IMR-90 (cell line): ENCODE measurements at regions not wholly inside any gene's neighbourhood (a gene's known extent, or its start where the extent isn't known, plus 50 kb on each side); places are given as distances from the start of the nearest gene placed in this dataset.

Experiments
- ATAC-seq: fragments of 200-7000 bp; cut with Tn5 transposase; 2 replicates; pipeline ENCODE4 v1.9.1; 2020; ENCODE audit warnings: low read depth, mild to moderate bottlenecking, moderate library complexity
- BruUV-seq: library from RNA; stranded (reverse); fragments of 400-500 nt; replicated peaks from 2 replicates; lab custom pipeline; 2021; lab: Mats Ljungman, UMichigan
- CTCF ChIA-PET: fragments of 300-600 bp; formaldehyde crosslinking; extraction: SDS; loops from one replicate; lab custom pipeline; 2021; ENCODE audit warnings: antibody characterized with exemption; lab: Yijun Ruan, JAX
- POLR2A ChIA-PET: fragments of 300-600 bp; sonication (Branson Sonifier 250); formaldehyde crosslinking; loops from one replicate; lab custom pipeline; 2022; ENCODE audit warnings: antibody characterized with exemption; ENCODE audit not compliant: unreplicated experiment; lab: Charles Lee
- DNase-seq: peaks from one replicate; pipeline ENCODE4 v3.0.0; 2013
- H2AFZ ChIP-seq: replicated peaks from 2 replicates; pipeline ENCODE3; 2013; ENCODE audit warnings: low read length, mild to moderate bottlenecking; ENCODE audit not compliant: poor library complexity
- H2AK5ac ChIP-seq: 2 replicates; pipeline ENCODE4 v1.6.1; 2013; ENCODE audit warnings: low read depth, low read length, inconsistent platforms
- H2AK9ac ChIP-seq: replicated peaks from 2 replicates; pipeline ENCODE3; 2013; ENCODE audit warnings: mild to moderate bottlenecking, low read depth, low read length, moderate library complexity; ENCODE audit not compliant: poor library complexity
- H2BK120ac ChIP-seq: 2 replicates; pipeline ENCODE4 v1.6.1; 2013; ENCODE audit warnings: low read depth, low read length, inconsistent platforms
- H2BK15ac ChIP-seq: 3 replicates; pipeline ENCODE4 v1.6.1; 2013; ENCODE audit warnings: low read depth, low read length, inconsistent platforms
- H2BK20ac ChIP-seq: 2 replicates; pipeline ENCODE4 v1.6.1; 2013; ENCODE audit warnings: low read depth, mild to moderate bottlenecking, inconsistent platforms, low read length, moderate library complexity
- H2BK5ac ChIP-seq: 2 replicates; pipeline ENCODE4 v1.6.1; 2013; ENCODE audit warnings: mild to moderate bottlenecking, low read depth, low read length, inconsistent platforms; ENCODE audit not compliant: poor library complexity, severe bottlenecking
- H3K14ac ChIP-seq: replicated peaks from 2 replicates; pipeline ENCODE4 v1.6.1; 2013; ENCODE audit warnings: low read depth, low read length, inconsistent platforms
- H3K18ac ChIP-seq: 2 replicates; pipeline ENCODE4 v1.6.1; 2013; ENCODE audit warnings: low read depth, low read length, control low read depth
- H3K23ac ChIP-seq: 2 replicates; pipeline ENCODE4 v1.6.1; 2013; ENCODE audit warnings: low read depth, low read length, inconsistent platforms
- H3K27ac ChIP-seq: 2 replicates; pipeline ENCODE4 v1.5.1; 2013; ENCODE audit warnings: mild to moderate bottlenecking, control low read depth, low read length; ENCODE audit not compliant: insufficient read depth
- H3K27me3 ChIP-seq: 2 replicates; pipeline ENCODE4 v1.6.1; 2013; ENCODE audit warnings: low read length; ENCODE audit not compliant: control insufficient read depth, insufficient read depth
- H3K36me3 ChIP-seq: 2 replicates; pipeline ENCODE4 v1.6.1; 2013; ENCODE audit warnings: low read length, mixed read lengths; ENCODE audit not compliant: control insufficient read depth, insufficient read depth
- H3K4ac ChIP-seq: 2 replicates; pipeline ENCODE4 v1.6.1; 2013; ENCODE audit warnings: low read depth, low read length, inconsistent platforms
- H3K4me1 ChIP-seq: 2 replicates; pipeline ENCODE4 v1.6.1; 2013; ENCODE audit warnings: low read length, mixed read lengths; ENCODE audit not compliant: control insufficient read depth, insufficient read depth
- H3K4me2 ChIP-seq: 2 replicates; pipeline ENCODE4 v1.6.1; 2013; ENCODE audit warnings: low read depth, mild to moderate bottlenecking, control low read depth, low read length, moderate library complexity
- H3K4me3 ChIP-seq: 2 replicates; pipeline ENCODE4 v1.5.1; 2013; ENCODE audit warnings: low read depth, mild to moderate bottlenecking, control low read depth, low read length, moderate library complexity; ENCODE audit not compliant: insufficient read depth
- H3K56ac ChIP-seq: 2 replicates; pipeline ENCODE4 v1.6.1; 2013; ENCODE audit warnings: low read length, inconsistent platforms; ENCODE audit not compliant: insufficient read depth; ENCODE audit errors: extremely low read depth
- H3K79me1 ChIP-seq, 2 experiments: 2 replicates each; pipeline ENCODE4 v1.6.1; 2013; ENCODE audit warnings: low read length in 2 of 2, inconsistent platforms in 1 of 2, low read depth in 1 of 2
- H3K9ac ChIP-seq: 2 replicates; pipeline ENCODE4 v1.6.1; 2013; ENCODE audit warnings: low read depth, low read length, control low read depth
- H3K9me1 ChIP-seq: 2 replicates; pipeline ENCODE4 v1.6.1; 2013; ENCODE audit warnings: low read length, inconsistent platforms; ENCODE audit not compliant: insufficient read depth
- H3K9me3 ChIP-seq: 2 replicates; pipeline ENCODE4 v1.6.1; 2013; ENCODE audit warnings: low read length; ENCODE audit not compliant: control insufficient read depth, insufficient read depth
- H4K20me1 ChIP-seq: 2 replicates; pipeline ENCODE4 v1.6.1; 2013; ENCODE audit warnings: low read length, inconsistent platforms; ENCODE audit not compliant: insufficient read depth
- H4K5ac ChIP-seq: 2 replicates; pipeline ENCODE4 v1.6.1; 2013; ENCODE audit warnings: mild to moderate bottlenecking, low read depth, low read length, control low read depth
- H4K8ac ChIP-seq, 2 experiments: 2 replicates each; pipeline ENCODE4 v1.6.1; 2013; ENCODE audit warnings: low read depth in 2 of 2, low read length in 2 of 2, control low read depth in 1 of 2, inconsistent platforms in 1 of 2
- H4K91ac ChIP-seq: 2 replicates; pipeline ENCODE4 v1.6.1; 2013; ENCODE audit warnings: low read depth, low read length, inconsistent platforms; ENCODE audit not compliant: insufficient read depth
- BHLHE40 ChIP-seq: fragments of 150-350 bp; IDR thresholded peaks from 2 replicates; pipeline ENCODE4 v1.6.1; 2016; ENCODE audit warnings: mild to moderate bottlenecking, low read depth, low read length
- CHD1 ChIP-seq: IDR thresholded peaks from 2 replicates; pipeline ENCODE4 v1.6.1; 2012; ENCODE audit warnings: low read depth, low read length, improper control_type of control experiment
- CTCF ChIP-seq: conservative IDR thresholded peaks from 2 replicates; pipeline ENCODE4 v1.5.1; 2012; ENCODE audit warnings: mild to moderate bottlenecking, low read depth, low read length, improper control_type of control experiment
- ELK1 ChIP-seq: fragments of 150-350 bp; IDR thresholded peaks from 2 replicates; pipeline ENCODE4 v1.6.1; 2016; ENCODE audit warnings: low read depth, mild to moderate bottlenecking, low read length, moderate library complexity, borderline replicate concordance
- FOS ChIP-seq: fragments of 150-350 bp; IDR thresholded peaks from 2 replicates; pipeline ENCODE4 v1.6.1; 2016; ENCODE audit warnings: low read depth, low read length
- MAFK ChIP-seq: IDR thresholded peaks from 2 replicates; pipeline ENCODE4 v1.6.1; 2012; ENCODE audit warnings: low read depth, low read length, improper control_type of control experiment
- MXI1 ChIP-seq: IDR thresholded peaks from 2 replicates; pipeline ENCODE4 v1.6.1; 2012; ENCODE audit warnings: low read depth, mild to moderate bottlenecking, low read length, moderate library complexity, borderline replicate concordance
- NFE2L2 ChIP-seq: fragments of 150-350 bp; IDR thresholded peaks from 2 replicates; pipeline ENCODE4 v1.6.1; 2016; ENCODE audit warnings: low read depth, mild to moderate bottlenecking, low read length
- POLR2A ChIP-seq: IDR thresholded peaks from 2 replicates; pipeline ENCODE4 v1.6.1; 2012; ENCODE audit warnings: mild to moderate bottlenecking, low read depth, low read length
- RAD21 ChIP-seq: IDR thresholded peaks from 2 replicates; pipeline ENCODE4 v1.6.1; 2012; ENCODE audit warnings: low read length, improper control_type of control experiment
- RCOR1 ChIP-seq: IDR thresholded peaks from 2 replicates; pipeline ENCODE4 v1.6.1; 2012; ENCODE audit warnings: mild to moderate bottlenecking, low read length, improper control_type of control experiment; ENCODE audit not compliant: insufficient replicate concordance
- SMC3 ChIP-seq: fragments of 150-350 bp; IDR thresholded peaks from 2 replicates; pipeline ENCODE4 v1.6.1; 2016; ENCODE audit warnings: low read depth, mild to moderate bottlenecking, antibody characterized with exemption, low read length, moderate library complexity
- USF2 ChIP-seq: fragments of 150-350 bp; IDR thresholded peaks from 2 replicates; pipeline ENCODE4 v1.6.1; 2017; ENCODE audit warnings: mild to moderate bottlenecking, antibody characterized with exemption, low read length, low read depth
- whole genome bisulfite sequencing, 2 experiments: methylation state at CpG; one replicate each; pipeline versions ENCODE4 v1.1.5 to v1.1.7; 2013; ENCODE audit warnings: missing lambda C conversion rate in 2 of 2; ENCODE audit not compliant: insufficient read length in 1 of 2; ENCODE audit errors: extremely low coverage in 2 of 2; 5-methylcytosine and 5-hydroxymethylcytosine counted together
- dilution Hi-C: fragments of 300-500 bp; cut with HindIII; formaldehyde crosslinking; loops from one replicate; pipeline ENCODE4 v1.14.3; 2018; ENCODE audit warnings: low sequenced_read_pairs; ENCODE audit not compliant: unreplicated experiment
- in situ Hi-C: fragments of 300-500 bp; cut with MboI; formaldehyde crosslinking; loops from 3 replicates; pipeline ENCODE4 v1.14.3; 2019; ENCODE audit warnings: low sequenced_read_pairs, inconsistent platforms, mixed read lengths
- intact Hi-C: fragments of 100-400 bp; cut with micrococcal nuclease; formaldehyde crosslinking; loops from 2 replicates; pipeline ENCODE4 v1.10.0; 2022

GRCh38 chr13:111876506-111876905, 190.4 kb upstream of the SOX1 start:
- Histone ChIP-seq H2BK20ac (no peak overlapping the region), H3K27me3 (no peaks in the 10 kb centered on the region), H3K56ac (no peak overlapping the region), H3K27ac (no peak overlapping the region), H2AK5ac (no peak overlapping the region), H4K8ac (no peak overlapping the region), H3K18ac (no peak overlapping the region), H3K4me1 (no peaks in the 10 kb centered on the region), H4K20me1 (no peaks in the 10 kb centered on the region), H3K14ac (no peak overlapping the region), H3K23ac (no peak overlapping the region), H3K9ac (no peak overlapping the region), H4K91ac (no peak overlapping the region), H2BK5ac (no peak overlapping the region), H3K4me2 (no peak overlapping the region), H3K36me3 (no peaks in the 10 kb centered on the region), H2BK120ac (no peak overlapping the region), H2AK9ac (no peak overlapping the region), H2BK15ac (no peak overlapping the region), H3K9me3 (peaks cover 37% of the 10 kb centered on the region), H3K9me1 (no peaks in the 10 kb centered on the region), H3K4me3 (no peak overlapping the region), H4K5ac (no peak overlapping the region), H3K4ac (no peak overlapping the region), H3K79me1 (no peaks in the 10 kb centered on the region), H2AFZ (no peak overlapping the region)
- dilution Hi-C loops = no loop called here
- no TSS peak for BruUV-seq
- in situ Hi-C loops = no loop called here
- 0% methylated on average over 1 of the region's 4 CpGs; no CpG with 5 or more reads in 1 of the 2 experiments for WGBS, 2 experiments
- ATAC-seq (no peak), DNase-seq (no peak)
- intact Hi-C loops = no loop called here
- TF ChIP-seq MAFK (no peak), RCOR1 (no peak), USF2 (no peak), FOS (no peak), POLR2A (no peak), RAD21 (no peak), SMC3 (no peak), BHLHE40 (no peak), MXI1 (no peak), ELK1 (no peak), NFE2L2 (no peak), CHD1 (no peak), CTCF (no peak)
- ChIA-PET POLR2A (no interaction called here), CTCF (no interaction called here)
